Loucy (cell line): ENCODE measurements at regions not wholly inside any gene's neighbourhood (a gene's known extent, or its start where the extent isn't known, plus 50 kb on each side); places are given as distances from the start of the nearest gene placed in this dataset.

Experiments
- EZH2phosphoT487 ChIP-seq: fragments of 200-600 bp; IDR thresholded peaks from 2 replicates; pipeline ENCODE4 v1.6.1; 2018; ENCODE audit warnings: antibody characterized with exemption, mild to moderate bottlenecking, moderate library complexity, borderline replicate concordance
- TF ChIP-seq, protein P1 (sequence below): fragments of 200-600 bp; sonication (generic); conservative IDR thresholded peaks from 2 replicates; pipeline ENCODE4 v1.5.1; 2014; ENCODE audit warnings: mild to moderate bottlenecking, antibody characterized with exemption, low read length

DNA sequence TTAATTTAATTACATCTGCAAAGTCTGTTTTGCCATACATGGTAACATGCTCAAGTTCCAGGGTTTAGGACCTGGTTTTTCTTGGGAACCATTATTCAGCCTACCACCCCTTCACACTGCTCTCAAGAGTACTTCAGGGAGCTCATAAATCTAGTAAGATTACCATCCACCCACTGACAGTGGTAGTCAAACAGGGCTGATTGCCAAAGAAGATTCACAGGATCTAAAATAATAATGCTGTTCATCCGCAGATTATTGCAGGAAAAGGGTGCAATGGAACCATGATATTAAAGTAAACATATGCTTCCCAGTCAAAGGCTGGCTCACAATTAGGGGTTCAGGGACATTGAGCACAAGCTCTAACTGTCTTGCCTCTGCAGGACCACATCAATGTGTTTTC is 148.0 kb upstream of the CYRIA start:
- TF ChIP-seq, protein P1, sequence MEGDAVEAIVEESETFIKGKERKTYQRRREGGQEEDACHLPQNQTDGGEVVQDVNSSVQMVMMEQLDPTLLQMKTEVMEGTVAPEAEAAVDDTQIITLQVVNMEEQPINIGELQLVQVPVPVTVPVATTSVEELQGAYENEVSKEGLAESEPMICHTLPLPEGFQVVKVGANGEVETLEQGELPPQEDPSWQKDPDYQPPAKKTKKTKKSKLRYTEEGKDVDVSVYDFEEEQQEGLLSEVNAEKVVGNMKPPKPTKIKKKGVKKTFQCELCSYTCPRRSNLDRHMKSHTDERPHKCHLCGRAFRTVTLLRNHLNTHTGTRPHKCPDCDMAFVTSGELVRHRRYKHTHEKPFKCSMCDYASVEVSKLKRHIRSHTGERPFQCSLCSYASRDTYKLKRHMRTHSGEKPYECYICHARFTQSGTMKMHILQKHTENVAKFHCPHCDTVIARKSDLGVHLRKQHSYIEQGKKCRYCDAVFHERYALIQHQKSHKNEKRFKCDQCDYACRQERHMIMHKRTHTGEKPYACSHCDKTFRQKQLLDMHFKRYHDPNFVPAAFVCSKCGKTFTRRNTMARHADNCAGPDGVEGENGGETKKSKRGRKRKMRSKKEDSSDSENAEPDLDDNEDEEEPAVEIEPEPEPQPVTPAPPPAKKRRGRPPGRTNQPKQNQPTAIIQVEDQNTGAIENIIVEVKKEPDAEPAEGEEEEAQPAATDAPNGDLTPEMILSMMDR: no peak
- TF ChIP-seq EZH2phosphoT487: no peak
